HL-60 (cell line): ENCODE measurements at regions not wholly inside any gene's neighbourhood (a gene's known extent, or its start where the extent isn't known, plus 50 kb on each side); places are given as distances from the start of the nearest gene placed in this dataset.

ENCODE experiments used
- DNase-seq, 2 experiments: peaks; one replicate each; pipeline ENCODE4 v3.0.0-alpha.2; 2010 to 2020; ENCODE audit warnings: low read depth in 1 of 2, low spot score in 1 of 2
- H3K27ac ChIP-seq: fragments of 250-450 bp; sonication (Bioruptor Pico); replicated peaks from 2 replicates; pipeline ENCODE4 v1.5.1; 2020; ENCODE audit warnings: mild to moderate bottlenecking, moderate library complexity
- H3K27me3 ChIP-seq: fragments of 250-450 bp; sonication (Bioruptor Pico); 2 replicates; pipeline ENCODE4 v1.5.1; 2021; ENCODE audit warnings: mild to moderate bottlenecking, moderate library complexity; ENCODE audit not compliant: insufficient read depth, poor library complexity, severe bottlenecking
- H3K4me3 ChIP-seq: replicated peaks from 2 replicates; pipeline ENCODE4 v1.5.1; 2011; ENCODE audit warnings: mild to moderate bottlenecking, control low read depth, low read length; ENCODE audit not compliant: insufficient read depth
- GABPA ChIP-seq: IDR thresholded peaks from 2 replicates; pipeline ENCODE4 v1.6.1; 2012; ENCODE audit warnings: low read depth
- POLR2AphosphoS5 ChIP-seq: IDR thresholded peaks from 2 replicates; pipeline ENCODE4 v1.6.1; 2012; ENCODE audit warnings: low read depth
- SPI1 ChIP-seq: IDR thresholded peaks from 2 replicates; pipeline ENCODE4 v1.6.1; 2012; ENCODE audit warnings: low read depth, mild to moderate bottlenecking, borderline replicate concordance
- TF ChIP-seq, protein P1 (sequence below): IDR thresholded peaks from one replicate; pipeline ENCODE4 v1.5.1; 2011; ENCODE audit warnings: low read length, control low read depth, inconsistent platforms; ENCODE audit not compliant: insufficient read depth
- TF ChIP-seq, protein P2 (sequence below): IDR thresholded peaks from 2 replicates; pipeline ENCODE4 v1.6.1; 2012; ENCODE audit warnings: low read depth; ENCODE audit not compliant: insufficient replicate concordance

DNA sequence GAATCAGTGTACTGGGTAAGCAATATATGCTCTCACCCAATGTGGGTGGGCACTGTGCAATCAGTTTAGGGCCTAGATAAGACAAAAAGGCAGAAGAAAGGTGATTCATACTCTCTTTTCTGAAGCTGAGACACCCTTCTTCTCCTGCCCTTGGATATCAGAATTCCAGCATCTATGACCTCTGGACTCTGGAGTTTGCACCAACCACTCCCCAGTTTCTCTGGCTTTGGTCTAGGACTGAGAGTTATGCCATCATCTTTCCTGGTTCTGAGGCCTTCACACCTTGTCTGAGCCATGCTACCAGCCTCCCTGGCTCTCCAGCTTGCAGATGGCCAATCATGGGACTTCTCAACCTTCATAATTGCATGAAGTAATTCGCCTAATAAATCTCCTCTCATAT is 724.6 kb upstream of the TYRP1 start:
- TF ChIP-seq SPI1 (no peak), POLR2AphosphoS5 (no peak), GABPA (no peak)
- TF ChIP-seq, protein P1, sequence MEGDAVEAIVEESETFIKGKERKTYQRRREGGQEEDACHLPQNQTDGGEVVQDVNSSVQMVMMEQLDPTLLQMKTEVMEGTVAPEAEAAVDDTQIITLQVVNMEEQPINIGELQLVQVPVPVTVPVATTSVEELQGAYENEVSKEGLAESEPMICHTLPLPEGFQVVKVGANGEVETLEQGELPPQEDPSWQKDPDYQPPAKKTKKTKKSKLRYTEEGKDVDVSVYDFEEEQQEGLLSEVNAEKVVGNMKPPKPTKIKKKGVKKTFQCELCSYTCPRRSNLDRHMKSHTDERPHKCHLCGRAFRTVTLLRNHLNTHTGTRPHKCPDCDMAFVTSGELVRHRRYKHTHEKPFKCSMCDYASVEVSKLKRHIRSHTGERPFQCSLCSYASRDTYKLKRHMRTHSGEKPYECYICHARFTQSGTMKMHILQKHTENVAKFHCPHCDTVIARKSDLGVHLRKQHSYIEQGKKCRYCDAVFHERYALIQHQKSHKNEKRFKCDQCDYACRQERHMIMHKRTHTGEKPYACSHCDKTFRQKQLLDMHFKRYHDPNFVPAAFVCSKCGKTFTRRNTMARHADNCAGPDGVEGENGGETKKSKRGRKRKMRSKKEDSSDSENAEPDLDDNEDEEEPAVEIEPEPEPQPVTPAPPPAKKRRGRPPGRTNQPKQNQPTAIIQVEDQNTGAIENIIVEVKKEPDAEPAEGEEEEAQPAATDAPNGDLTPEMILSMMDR, result no peak
- TF ChIP-seq, protein P2, sequence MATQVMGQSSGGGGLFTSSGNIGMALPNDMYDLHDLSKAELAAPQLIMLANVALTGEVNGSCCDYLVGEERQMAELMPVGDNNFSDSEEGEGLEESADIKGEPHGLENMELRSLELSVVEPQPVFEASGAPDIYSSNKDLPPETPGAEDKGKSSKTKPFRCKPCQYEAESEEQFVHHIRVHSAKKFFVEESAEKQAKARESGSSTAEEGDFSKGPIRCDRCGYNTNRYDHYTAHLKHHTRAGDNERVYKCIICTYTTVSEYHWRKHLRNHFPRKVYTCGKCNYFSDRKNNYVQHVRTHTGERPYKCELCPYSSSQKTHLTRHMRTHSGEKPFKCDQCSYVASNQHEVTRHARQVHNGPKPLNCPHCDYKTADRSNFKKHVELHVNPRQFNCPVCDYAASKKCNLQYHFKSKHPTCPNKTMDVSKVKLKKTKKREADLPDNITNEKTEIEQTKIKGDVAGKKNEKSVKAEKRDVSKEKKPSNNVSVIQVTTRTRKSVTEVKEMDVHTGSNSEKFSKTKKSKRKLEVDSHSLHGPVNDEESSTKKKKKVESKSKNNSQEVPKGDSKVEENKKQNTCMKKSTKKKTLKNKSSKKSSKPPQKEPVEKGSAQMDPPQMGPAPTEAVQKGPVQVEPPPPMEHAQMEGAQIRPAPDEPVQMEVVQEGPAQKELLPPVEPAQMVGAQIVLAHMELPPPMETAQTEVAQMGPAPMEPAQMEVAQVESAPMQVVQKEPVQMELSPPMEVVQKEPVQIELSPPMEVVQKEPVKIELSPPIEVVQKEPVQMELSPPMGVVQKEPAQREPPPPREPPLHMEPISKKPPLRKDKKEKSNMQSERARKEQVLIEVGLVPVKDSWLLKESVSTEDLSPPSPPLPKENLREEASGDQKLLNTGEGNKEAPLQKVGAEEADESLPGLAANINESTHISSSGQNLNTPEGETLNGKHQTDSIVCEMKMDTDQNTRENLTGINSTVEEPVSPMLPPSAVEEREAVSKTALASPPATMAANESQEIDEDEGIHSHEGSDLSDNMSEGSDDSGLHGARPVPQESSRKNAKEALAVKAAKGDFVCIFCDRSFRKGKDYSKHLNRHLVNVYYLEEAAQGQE, result no peak
- no peak for DNase-seq
- Histone ChIP-seq H3K27me3 (no peaks in the 10 kb centered on the region), H3K4me3 (no peak overlapping the region), H3K27ac (no peak overlapping the region)

DNA sequence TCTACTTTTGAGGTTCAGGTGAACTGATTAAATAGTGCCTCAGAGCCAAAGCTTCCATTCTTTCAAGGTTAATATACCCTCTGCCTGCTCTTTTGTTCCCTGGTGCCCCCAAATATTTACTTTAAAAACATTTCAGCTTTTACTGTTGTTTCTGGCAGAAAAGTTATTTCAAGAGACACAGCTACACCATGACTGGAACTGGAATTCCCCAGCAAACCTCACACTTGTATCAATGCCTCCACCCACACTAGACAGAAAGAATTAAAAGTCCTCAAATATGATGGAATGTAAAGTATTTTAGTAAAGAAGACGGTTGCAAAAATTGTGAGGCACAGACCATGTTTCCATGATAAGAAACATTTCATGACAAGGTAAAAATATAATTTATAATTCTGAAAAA is 720.2 kb upstream of the TYRP1 start:
- Histone ChIP-seq H3K27me3 (no peaks in the 10 kb centered on the region), H3K27ac (no peak overlapping the region), H3K4me3 (no peak overlapping the region)
- no peak for DNase-seq
- TF ChIP-seq GABPA (no peak), POLR2AphosphoS5 (no peak), SPI1 (no peak)
- TF ChIP-seq, protein P2, result no peak
- TF ChIP-seq, protein P1, result no peak

DNA sequence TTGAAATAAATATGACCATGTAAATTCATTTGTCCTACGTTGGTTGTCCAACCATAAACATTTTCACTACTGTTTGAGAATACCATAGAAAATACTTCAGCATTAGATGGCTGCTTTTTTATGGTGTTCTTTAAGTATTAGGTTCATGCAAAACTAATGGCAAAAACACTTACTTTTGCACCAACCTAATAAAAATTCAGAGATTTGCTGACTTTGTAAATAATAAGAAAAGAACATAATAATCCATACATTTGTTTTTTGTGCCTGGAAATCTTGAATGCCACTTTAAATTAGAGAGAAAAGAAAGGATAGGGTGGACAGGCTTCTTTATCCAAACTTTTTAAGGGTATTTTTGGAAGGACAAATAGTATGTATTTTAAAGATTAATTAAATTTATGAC is 719.7 kb upstream of the TYRP1 start:
- Histone ChIP-seq H3K4me3 (no peak overlapping the region), H3K27me3 (no peaks in the 10 kb centered on the region), H3K27ac (no peak overlapping the region)
- DNase-seq, result no peak
- TF ChIP-seq POLR2AphosphoS5 (no peak), GABPA (no peak), SPI1 (no peak)
- TF ChIP-seq, protein P2, result no peak
- TF ChIP-seq, protein P1, result no peak
